PC-3 (cell line): ENCODE measurements at regions not wholly inside any gene's neighbourhood (a gene's known extent, or its start where the extent isn't known, plus 50 kb on each side); places are given as distances from the start of the nearest gene placed in this dataset.

Experiments used
- ATAC-seq: fragments of 200-7000 bp; cut with Tn5 transposase; 2 replicates; pipeline ENCODE4 v1.9.1; 2020; ENCODE audit warnings: mild to moderate bottlenecking, moderate library complexity
- BruUV-seq: library from RNA; stranded (reverse); fragments of 400-500 nt; replicated peaks from 2 replicates; lab custom pipeline; 2021; lab: Mats Ljungman, UMichigan
- CTCF ChIA-PET: fragments of 300-600 bp; sonication (Branson Sonifier 250); formaldehyde crosslinking; loops from one replicate; lab custom pipeline; 2022; ENCODE audit warnings: antibody characterized with exemption; lab: Charles Lee
- POLR2A ChIA-PET: fragments of 300-600 bp; sonication (Branson Sonifier 250); formaldehyde crosslinking; loops from one replicate; lab custom pipeline; 2022; ENCODE audit warnings: antibody characterized with exemption; ENCODE audit not compliant: unreplicated experiment; lab: Charles Lee
- DNase-seq: peaks from one replicate; pipeline ENCODE4 v3.0.0-alpha.2; 2015
- H2AFZ ChIP-seq: fragments of 300-600 bp; sonication (generic); 2 replicates; pipeline ENCODE4 v1.6.0; 2016; ENCODE audit warnings: antibody characterized with exemption, low read length
- H3F3A ChIP-seq: fragments of 300-600 bp; sonication (generic); one replicate; pipeline ENCODE4 v1.6.0; 2017; ENCODE audit warnings: antibody characterized with exemption, low read length, control low read depth, mild to moderate bottlenecking; ENCODE audit not compliant: unreplicated experiment
- H3K27ac ChIP-seq: fragments of 300-600 bp; sonication (generic); 2 replicates; pipeline ENCODE4 v1.5.1; 2016; ENCODE audit warnings: mild to moderate bottlenecking, low read length
- H3K27me3 ChIP-seq: fragments of 300-600 bp; sonication (generic); 2 replicates; pipeline ENCODE4 v1.6.1; 2016; ENCODE audit warnings: low read length, mixed read lengths
- H3K36me3 ChIP-seq: fragments of 300-600 bp; sonication (generic); 2 replicates; pipeline ENCODE4 v1.6.1; 2016; ENCODE audit warnings: low read depth, mixed run types, low read length, mixed read lengths
- H3K4me1 ChIP-seq: fragments of 300-600 bp; sonication (generic); 2 replicates; pipeline ENCODE4 v1.5.1; 2016; ENCODE audit warnings: low read length; ENCODE audit not compliant: insufficient read depth
- H3K4me2 ChIP-seq: fragments of 300-600 bp; sonication (generic); 2 replicates; pipeline ENCODE4 v1.6.0; 2016; ENCODE audit warnings: low read length
- H3K4me3 ChIP-seq: fragments of 300-600 bp; sonication (generic); 2 replicates; pipeline ENCODE4 v1.5.1; 2016; ENCODE audit warnings: mild to moderate bottlenecking, low read length, mixed read lengths
- H3K79me2 ChIP-seq: fragments of 300-600 bp; sonication (generic); 2 replicates; pipeline ENCODE4 v1.6.1; 2017; ENCODE audit warnings: low read length, mixed read lengths
- H3K9ac ChIP-seq: fragments of 300-600 bp; sonication (generic); 2 replicates; pipeline ENCODE4 v1.6.0; 2016; ENCODE audit warnings: mild to moderate bottlenecking, low read length
- H3K9me2 ChIP-seq: fragments of 300-600 bp; sonication (generic); replicated peaks from 2 replicates; pipeline ENCODE4 v1.6.1; 2016; ENCODE audit warnings: mixed run types, low read length, mixed read lengths
- H3K9me3 ChIP-seq: fragments of 300-600 bp; sonication (generic); 2 replicates; pipeline ENCODE4 v1.6.1; 2016; ENCODE audit warnings: low read length, mixed read lengths
- H4K20me1 ChIP-seq: fragments of 300-600 bp; sonication (generic); 2 replicates; pipeline ENCODE4 v1.6.1; 2016; ENCODE audit warnings: low read length, mixed read lengths
- EZH2 ChIP-seq: fragments of 300-600 bp; sonication (generic); IDR thresholded peaks from one replicate; pipeline ENCODE4 v1.6.1; 2017; ENCODE audit warnings: antibody characterized with exemption, mild to moderate bottlenecking, low read length; ENCODE audit not compliant: unreplicated experiment
- EZH2phosphoT487 ChIP-seq: fragments of 300-600 bp; sonication (generic); IDR thresholded peaks from 2 replicates; pipeline ENCODE4 v1.6.1; 2018; ENCODE audit warnings: mild to moderate bottlenecking, antibody characterized with exemption, low read length, borderline replicate concordance
- intact Hi-C: fragments of 100-400 bp; cut with micrococcal nuclease; formaldehyde crosslinking; loops from 2 replicates; pipeline ENCODE4 v1.9.0; 2023
- TF ChIP-seq, protein P1 (sequence below): fragments of 300-600 bp; sonication (generic); conservative IDR thresholded peaks from 2 replicates; pipeline ENCODE4 v1.5.1; 2017; ENCODE audit warnings: antibody characterized with exemption, low read depth, mild to moderate bottlenecking, low read length

- Histone ChIP-seq H4K20me1 (no peaks in the 10 kb centered on the region), H2AFZ (no peak overlapping the region), H3K27me3 (no peaks in the 10 kb centered on the region), H3K4me3 (no peak overlapping the region), H3K27ac (peak overlapping the region; percentile 99), H3F3A (no peaks in the 10 kb centered on the region), H3K9me2 (no peaks in the 10 kb centered on the region), H3K9me3 (0 out of 2 replicates have a peak, but pooled peaks cover 10% of the 10 kb centered on the region), H3K4me1 (peaks cover 67% of the 10 kb centered on the region), H3K36me3 (peaks cover 11% of the 10 kb centered on the region; the same call in 1 of the 2 replicates), H3K9ac (peak overlapping the region; percentile 94), H3K4me2 (peak overlapping the region; percentile 62), H3K79me2 (peaks cover 8% of the 10 kb centered on the region; the same call in 1 of the 2 replicates)
- DNase-seq = peak; percentile 84
- TF ChIP-seq EZH2phosphoT487 = no peak
- TF ChIP-seq, protein P1, sequence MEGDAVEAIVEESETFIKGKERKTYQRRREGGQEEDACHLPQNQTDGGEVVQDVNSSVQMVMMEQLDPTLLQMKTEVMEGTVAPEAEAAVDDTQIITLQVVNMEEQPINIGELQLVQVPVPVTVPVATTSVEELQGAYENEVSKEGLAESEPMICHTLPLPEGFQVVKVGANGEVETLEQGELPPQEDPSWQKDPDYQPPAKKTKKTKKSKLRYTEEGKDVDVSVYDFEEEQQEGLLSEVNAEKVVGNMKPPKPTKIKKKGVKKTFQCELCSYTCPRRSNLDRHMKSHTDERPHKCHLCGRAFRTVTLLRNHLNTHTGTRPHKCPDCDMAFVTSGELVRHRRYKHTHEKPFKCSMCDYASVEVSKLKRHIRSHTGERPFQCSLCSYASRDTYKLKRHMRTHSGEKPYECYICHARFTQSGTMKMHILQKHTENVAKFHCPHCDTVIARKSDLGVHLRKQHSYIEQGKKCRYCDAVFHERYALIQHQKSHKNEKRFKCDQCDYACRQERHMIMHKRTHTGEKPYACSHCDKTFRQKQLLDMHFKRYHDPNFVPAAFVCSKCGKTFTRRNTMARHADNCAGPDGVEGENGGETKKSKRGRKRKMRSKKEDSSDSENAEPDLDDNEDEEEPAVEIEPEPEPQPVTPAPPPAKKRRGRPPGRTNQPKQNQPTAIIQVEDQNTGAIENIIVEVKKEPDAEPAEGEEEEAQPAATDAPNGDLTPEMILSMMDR = no peak
- no peak for TF ChIP-seq EZH2
- ChIA-PET POLR2A (no interaction called here), CTCF (no interaction called here)
- intact Hi-C loops = loop anchor here (1.0 to 5.0 kb wide), 2 partner anchors 73 to 340 kb away; no protein-coding TSS in a partner anchor
- BruUV-seq = TSS peak; percentile 51
- ATAC-seq = peak; percentile 52
These were observed 299.2 kb downstream of the INSIG2 start for GRCh38 chr2:118387509-118387908.

- ATAC-seq = peak; percentile 81
- Histone ChIP-seq H3K9ac (peak overlapping the region; percentile 94), H3K4me1 (peaks cover 67% of the 10 kb centered on the region), H3K4me2 (peak overlapping the region; percentile 62), H3K27ac (peak overlapping the region; percentile 99), H3K9me2 (no peaks in the 10 kb centered on the region), H3K79me2 (peaks cover 8% of the 10 kb centered on the region; the same call in 1 of the 2 replicates), H3F3A (no peaks in the 10 kb centered on the region), H2AFZ (0 out of 2 replicates have a peak overlapping the region, but pooled peaks have one; percentile 23), H3K27me3 (no peaks in the 10 kb centered on the region), H3K4me3 (no peak overlapping the region), H3K36me3 (peaks cover 11% of the 10 kb centered on the region; the same call in 1 of the 2 replicates), H4K20me1 (no peaks in the 10 kb centered on the region), H3K9me3 (0 out of 2 replicates have a peak, but pooled peaks cover 10% of the 10 kb centered on the region)
- intact Hi-C loops = loop anchor here (1.0 to 5.0 kb wide), 2 partner anchors 74 to 339 kb away; no protein-coding TSS in a partner anchor
- CTCF ChIA-PET = no interaction called here
- BruUV-seq = no TSS peak
- POLR2A ChIA-PET = no interaction called here
- TF ChIP-seq EZH2phosphoT487 = no peak
- TF ChIP-seq EZH2 = no peak
- TF ChIP-seq, protein P1 = no peak
- peak; percentile 96 for DNase-seq
These were observed 298.5 kb downstream of the INSIG2 start for GRCh38 chr2:118386641-118387302.
